ENCODE measurements at regions not wholly inside any gene's neighbourhood (a gene's known extent, or its start where the extent isn't known, plus 50 kb on each side); places are given as distances from the start of the nearest gene placed in this dataset.
"Not testable (repeated sequence)": the region's sequence is repeated elsewhere in the genome, so short reads cannot be mapped to it uniquely, and the experiment has no call there.

GRCh38 chr7:73945022-73945421 is 83.0 kb upstream of the ELN start:
- H3K4me3 ChIP-seq (ENCODE audit: low read depth, low read length), result no peak overlapping the region
- DNase-seq (ENCODE audit: low read depth, low spot score), result no peak
- ChIA-PET POLR2A (no interaction called here), CTCF (no interaction called here)
- no peak for TF ChIP-seq CTCF (IDR thresholded peaks at IDR 0.05; ENCODE audit: insufficient read depth, low read length, missing control alignments)

GRCh38 chr7:73948287-73948686 is 79.7 kb upstream of the ELN start:
- ChIA-PET CTCF (no interaction called here), POLR2A (no interaction called here)
- no peak for DNase-seq (ENCODE audit: low read depth, low spot score)
- no peak overlapping the region for H3K4me3 ChIP-seq (ENCODE audit: low read depth, low read length)
- TF ChIP-seq CTCF (IDR thresholded peaks at IDR 0.05; ENCODE audit: insufficient read depth, low read length, missing control alignments), result no peak

- no peak for DNase-seq (ENCODE audit: low read depth, low spot score)
- TF ChIP-seq CTCF (IDR thresholded peaks at IDR 0.05; ENCODE audit: insufficient read depth, low read length, missing control alignments), result no peak
- ChIA-PET CTCF (interaction anchor here (1.3 kb wide), 1 partner anchor 14 kb away, joined by 3 read pairs; no protein-coding TSS in a partner anchor), POLR2A (no interaction called here)
- no peak overlapping the region for H3K4me3 ChIP-seq (ENCODE audit: low read depth, low read length)
Measured at GRCh38 chr7:73952266-73952665, 75.7 kb upstream of the ELN start.

GRCh38 chr7:73954181-73954580 is 73.8 kb upstream of the ELN start:
- CTCF ChIA-PET, result interaction anchor here (1.6 kb wide), 1 partner anchor 72 kb away, joined by 4 read pairs; no protein-coding TSS in a partner anchor
- H3K4me3 ChIP-seq (ENCODE audit: low read depth, low read length), result no peak overlapping the region
- TF ChIP-seq CTCF (IDR thresholded peaks at IDR 0.05; ENCODE audit: insufficient read depth, low read length, missing control alignments), result no peak
- POLR2A ChIA-PET, result no interaction called here
- no peak for DNase-seq (ENCODE audit: low read depth, low spot score)

- TF ChIP-seq CTCF (IDR thresholded peaks at IDR 0.05; ENCODE audit: insufficient read depth, low read length, missing control alignments), result no peak
- ChIA-PET POLR2A (no interaction called here), CTCF (interaction anchor here (1.6 kb wide), 1 partner anchor 72 kb away, joined by 4 read pairs; no protein-coding TSS in a partner anchor)
- H3K4me3 ChIP-seq (ENCODE audit: low read depth, low read length), result no peak overlapping the region
- no peak for DNase-seq (ENCODE audit: low read depth, low spot score)
Measured at GRCh38 chr7:73954861-73955260, 73.1 kb upstream of the ELN start.

GRCh38 chr7:73960548-73960947 is 67.4 kb upstream of the ELN start:
- ChIA-PET POLR2A (no interaction called here), CTCF (no interaction called here)
- no peak for TF ChIP-seq CTCF (IDR thresholded peaks at IDR 0.05; ENCODE audit: insufficient read depth, low read length, missing control alignments)
- no peak for DNase-seq (ENCODE audit: low read depth, low spot score)
- H3K4me3 ChIP-seq (ENCODE audit: low read depth, low read length), result no peak overlapping the region

- CTCF ChIA-PET; DNase-seq (ENCODE audit: low read depth, low spot score); H3K4me3 ChIP-seq (ENCODE audit: low read depth, low read length): not testable (repeated sequence)
- POLR2A ChIA-PET, result interaction anchor here (0.7 kb wide), 1 partner anchor 67 kb away, joined by 4 read pairs; no protein-coding TSS in a partner anchor
Measured at GRCh38 chr7:73961991-73962390, 66.0 kb upstream of the ELN start.
